RWPE1 (cell line): ENCODE measurements at regions not wholly inside any gene's neighbourhood (a gene's known extent, or its start where the extent isn't known, plus 50 kb on each side); places are given as distances from the start of the nearest gene placed in this dataset.
"Not testable (repeated sequence)": the region's sequence is repeated elsewhere in the genome, so short reads cannot be mapped to it uniquely, and the experiment has no call there.

Experiments
- CTCF ChIA-PET: fragments of 350-600 bp; sonication (Branson Sonifier 250); formaldehyde crosslinking; extraction: SDS; loops from one replicate; lab custom pipeline; 2021; lab: Yijun Ruan, JAX
- POLR2A ChIA-PET: fragments of 400-600 bp; formaldehyde crosslinking; extraction: SDS; loops from one replicate; lab custom pipeline; 2020; ENCODE audit warnings: antibody characterized with exemption; ENCODE audit not compliant: low non-redundant PET; lab: Yijun Ruan, JAX
- DNase-seq: peaks from one replicate; pipeline ENCODE4 v3.0.0; 2012; ENCODE audit warnings: low spot score
- H3K27ac ChIP-seq: fragments of 450-650 bp; 2 replicates; pipeline ENCODE4 v1.5.1; 2017
- TF ChIP-seq, protein P1 (sequence below): fragments of 450-650 bp; conservative IDR thresholded peaks from 2 replicates; pipeline ENCODE4 v1.5.1; 2017; ENCODE audit warnings: low read depth, mild to moderate bottlenecking

DNA sequence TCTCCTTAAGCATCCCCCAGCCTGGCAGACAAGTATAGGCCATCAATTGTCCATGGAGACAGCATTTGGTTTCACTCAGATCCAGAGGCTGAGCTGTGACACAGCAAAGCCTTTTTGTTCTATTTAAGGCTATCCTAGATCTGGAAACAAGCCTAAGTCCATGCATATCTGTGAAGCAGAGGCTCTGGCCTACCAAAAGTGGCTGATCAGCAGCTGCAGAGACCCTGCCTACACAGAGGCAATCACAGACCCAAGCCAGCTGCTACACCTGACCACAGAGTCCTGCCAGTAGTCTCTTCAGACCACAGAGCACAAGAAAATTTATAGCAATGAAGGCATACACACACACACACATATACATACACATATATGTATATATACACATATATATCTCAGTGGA lies 501.7 kb upstream of the ARPP21 start:
- CTCF ChIA-PET: no interaction called here
- DNase-seq: no peak
- TF ChIP-seq, protein P1, sequence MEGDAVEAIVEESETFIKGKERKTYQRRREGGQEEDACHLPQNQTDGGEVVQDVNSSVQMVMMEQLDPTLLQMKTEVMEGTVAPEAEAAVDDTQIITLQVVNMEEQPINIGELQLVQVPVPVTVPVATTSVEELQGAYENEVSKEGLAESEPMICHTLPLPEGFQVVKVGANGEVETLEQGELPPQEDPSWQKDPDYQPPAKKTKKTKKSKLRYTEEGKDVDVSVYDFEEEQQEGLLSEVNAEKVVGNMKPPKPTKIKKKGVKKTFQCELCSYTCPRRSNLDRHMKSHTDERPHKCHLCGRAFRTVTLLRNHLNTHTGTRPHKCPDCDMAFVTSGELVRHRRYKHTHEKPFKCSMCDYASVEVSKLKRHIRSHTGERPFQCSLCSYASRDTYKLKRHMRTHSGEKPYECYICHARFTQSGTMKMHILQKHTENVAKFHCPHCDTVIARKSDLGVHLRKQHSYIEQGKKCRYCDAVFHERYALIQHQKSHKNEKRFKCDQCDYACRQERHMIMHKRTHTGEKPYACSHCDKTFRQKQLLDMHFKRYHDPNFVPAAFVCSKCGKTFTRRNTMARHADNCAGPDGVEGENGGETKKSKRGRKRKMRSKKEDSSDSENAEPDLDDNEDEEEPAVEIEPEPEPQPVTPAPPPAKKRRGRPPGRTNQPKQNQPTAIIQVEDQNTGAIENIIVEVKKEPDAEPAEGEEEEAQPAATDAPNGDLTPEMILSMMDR: no peak
- POLR2A ChIA-PET: no interaction called here
- H3K27ac ChIP-seq: no peak overlapping the region

GRCh38 chr3:35141406-35141805 lies 497.9 kb upstream of the ARPP21 start:
- TF ChIP-seq, protein P1: no peak
- DNase-seq: no peak
- ChIA-PET CTCF (no interaction called here), POLR2A (no interaction called here)
- H3K27ac ChIP-seq: no peak overlapping the region

DNA sequence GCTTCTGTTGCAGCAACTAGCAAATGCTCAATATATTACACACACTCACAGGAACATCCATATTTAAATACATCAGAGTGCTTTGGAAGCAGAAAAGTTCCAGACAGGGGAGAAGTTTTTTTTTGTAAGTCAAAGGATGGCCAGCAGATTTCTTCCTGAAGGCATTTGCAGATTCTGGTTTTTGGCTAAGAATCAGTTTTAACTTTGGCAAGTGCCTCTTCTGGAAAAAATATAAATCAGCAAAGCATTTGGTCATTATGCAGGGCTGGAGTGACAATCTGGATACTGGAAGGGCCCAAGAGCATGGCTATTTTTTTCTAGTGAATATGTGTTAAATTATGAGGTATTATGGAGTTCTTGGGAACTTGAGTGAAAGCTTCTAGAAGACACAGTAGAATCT lies 495.3 kb upstream of the ARPP21 start:
- CTCF ChIA-PET: no interaction called here

DNA sequence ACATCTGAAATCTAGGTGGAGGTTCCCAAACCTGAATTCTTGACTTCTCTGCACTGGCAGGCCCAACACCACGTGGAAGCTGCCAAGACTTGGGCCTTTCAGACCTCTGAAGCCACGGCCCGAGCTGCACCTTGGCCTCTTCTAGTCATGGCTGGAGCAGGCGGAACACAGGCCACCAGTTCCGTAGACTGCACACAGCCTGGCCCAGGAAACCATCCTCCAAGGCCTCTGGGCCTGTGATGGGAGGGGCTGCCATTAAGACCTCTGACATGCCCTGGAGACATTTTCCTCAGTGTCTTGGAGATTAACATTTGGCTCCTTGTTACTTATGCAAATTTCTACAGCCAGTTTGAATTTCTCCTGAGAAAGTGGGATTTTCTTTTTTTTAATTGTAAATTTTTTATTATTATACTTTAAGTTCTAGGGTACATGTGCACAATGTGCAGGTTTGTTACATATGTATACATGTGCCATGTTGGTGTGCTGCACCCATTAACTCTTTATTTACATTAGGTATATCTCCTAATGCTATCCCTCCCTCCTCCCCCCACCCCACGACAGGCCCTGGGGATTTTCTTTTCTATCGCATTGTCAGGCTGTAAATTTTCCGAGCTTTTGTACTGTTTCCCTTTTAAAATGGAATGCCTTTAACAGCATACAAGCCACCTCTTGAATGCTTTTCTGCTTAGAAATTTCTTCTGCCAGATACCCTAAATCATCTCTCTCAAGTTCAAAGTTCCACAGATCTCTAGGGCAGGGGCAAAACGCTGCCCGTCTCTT lies 492.9 kb upstream of the ARPP21 start:
- DNase-seq, H3K27ac ChIP-seq, POLR2A ChIA-PET, CTCF ChIA-PET: not testable (repeated sequence)

More for the DNA sequence above, 495.3 kb upstream of the ARPP21 start:
- no peak overlapping the region for H3K27ac ChIP-seq
- TF ChIP-seq, protein P1: no peak
- DNase-seq: no peak
- POLR2A ChIA-PET: no interaction called here

- POLR2A ChIA-PET: no interaction called here
- H3K27ac ChIP-seq: no peak overlapping the region
- TF ChIP-seq, protein P1: no peak
- no peak for DNase-seq
- CTCF ChIA-PET: no interaction called here
Observed at GRCh38 chr3:35183927-35184675, 455.2 kb upstream of the ARPP21 start.

GRCh38 chr3:35184775-35185174 lies 454.6 kb upstream of the ARPP21 start:
- TF ChIP-seq, protein P1: no peak
- CTCF ChIA-PET: no interaction called here
- no peak for DNase-seq
- POLR2A ChIA-PET: no interaction called here
- H3K27ac ChIP-seq: no peak overlapping the region

GRCh38 chr3:35187908-35188307 lies 451.4 kb upstream of the ARPP21 start:
- ChIA-PET POLR2A (no interaction called here), CTCF (no interaction called here)
- no peak for DNase-seq
- TF ChIP-seq, protein P1: no peak
- no peak overlapping the region for H3K27ac ChIP-seq
